ENCODE measurements at regions not wholly inside any gene's neighbourhood (a gene's known extent, or its start where the extent isn't known, plus 50 kb on each side); places are given as distances from the start of the nearest gene placed in this dataset.

DNA sequence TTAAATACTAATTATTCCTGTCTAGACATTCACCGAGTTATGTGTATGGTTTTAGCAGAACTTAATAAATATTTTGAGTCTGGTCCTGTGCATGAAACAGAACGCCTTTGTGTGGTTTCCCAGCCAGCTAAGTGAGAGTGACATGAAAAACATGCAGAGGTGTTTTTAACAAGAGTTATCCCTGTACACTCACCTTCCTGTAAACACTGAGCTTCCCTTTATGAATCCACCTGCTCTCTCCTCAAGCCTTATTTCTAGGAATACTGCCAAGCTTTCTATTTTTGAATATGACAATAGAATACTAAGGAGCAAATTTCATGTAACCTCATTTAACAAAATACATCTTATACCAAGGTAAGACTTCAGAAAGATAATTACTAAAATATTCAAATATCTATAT, 270.3 kb upstream of the CTSO start:
- DNase-seq: no peak

DNA sequence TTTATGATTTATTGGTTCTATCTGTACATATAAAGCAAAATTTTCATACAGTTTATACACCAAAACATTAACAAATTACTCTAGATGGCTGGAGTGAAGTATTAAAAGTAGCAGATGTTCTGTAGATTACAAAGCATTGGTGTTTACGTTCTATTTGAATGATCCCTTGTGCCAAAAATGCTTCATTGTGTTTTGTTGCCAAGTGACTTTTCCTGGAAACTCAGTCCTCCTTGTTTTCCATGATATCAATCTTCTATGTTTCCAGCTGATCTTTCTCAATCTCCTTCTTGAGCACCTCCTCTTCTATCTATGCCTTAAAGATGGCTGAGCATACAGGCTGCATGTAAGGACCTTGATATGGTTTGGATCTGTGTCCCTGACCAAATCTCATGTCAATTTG, 263.6 kb upstream of the CTSO start:
- DNase-seq: no peak

- DNase-seq: no peak
Measured at GRCh38 chr4:156201050-156201449, 247.4 kb upstream of the CTSO start.

DNA sequence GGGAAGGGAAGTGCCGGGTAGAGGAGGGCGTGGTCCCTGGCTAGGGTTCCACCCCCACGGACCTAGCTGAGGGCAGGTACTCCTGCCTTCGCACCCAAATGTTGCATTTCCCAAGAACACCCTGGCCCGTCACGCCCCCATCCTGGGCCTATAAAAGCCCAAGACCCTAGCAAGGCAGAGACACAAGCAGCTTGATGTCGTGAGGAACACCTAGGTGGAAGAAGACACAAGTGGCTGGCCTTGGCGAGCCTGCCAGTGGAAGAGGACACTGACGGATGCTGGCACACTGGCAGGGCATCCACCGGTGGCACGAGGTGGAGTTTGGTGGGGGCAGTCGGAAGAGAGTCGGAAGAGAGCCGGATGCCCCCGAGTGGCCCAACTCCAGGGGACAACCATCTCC, 244.8 kb upstream of the CTSO start:
- no peak for DNase-seq

DNA sequence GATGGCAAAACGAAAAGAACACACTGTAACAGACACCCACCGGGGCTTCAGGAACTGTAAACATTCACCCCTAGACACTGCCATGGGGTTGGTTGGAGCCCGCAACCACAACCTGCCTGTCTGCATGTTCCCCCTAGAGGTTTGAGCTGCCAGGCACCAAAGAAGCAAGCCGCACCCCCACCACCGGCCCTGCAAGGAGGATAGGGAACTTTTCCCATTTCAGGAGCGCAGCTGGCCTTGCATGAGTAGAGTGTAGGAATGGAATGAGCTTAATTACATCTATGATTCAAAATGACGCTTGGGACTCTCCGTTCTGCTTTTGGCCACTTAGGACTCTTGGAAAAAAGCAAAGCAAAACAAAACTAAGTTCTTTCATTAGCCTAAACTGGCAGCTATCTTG, 243.6 kb upstream of the CTSO start:
- no peak for DNase-seq

DNA sequence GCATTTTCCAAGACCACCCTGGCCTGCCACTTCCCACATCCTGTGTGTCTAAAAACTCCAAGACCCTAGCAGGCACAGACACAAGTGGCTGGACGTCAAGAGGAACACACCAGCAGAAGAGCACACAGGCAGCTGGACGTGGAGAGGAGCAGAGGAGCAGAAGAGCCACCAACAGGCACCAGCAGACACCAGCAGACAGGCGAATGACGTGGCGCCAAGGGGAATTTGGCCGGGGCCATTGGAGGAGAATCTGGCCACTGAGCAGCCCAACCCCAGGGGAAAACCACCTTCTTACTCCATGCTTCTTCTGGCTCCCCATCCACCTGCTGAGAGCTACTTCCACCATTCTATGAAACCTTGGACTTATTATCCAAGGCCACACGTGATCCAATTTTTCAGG, 243.1 kb upstream of the CTSO start:
- DNase-seq: no peak

DNA sequence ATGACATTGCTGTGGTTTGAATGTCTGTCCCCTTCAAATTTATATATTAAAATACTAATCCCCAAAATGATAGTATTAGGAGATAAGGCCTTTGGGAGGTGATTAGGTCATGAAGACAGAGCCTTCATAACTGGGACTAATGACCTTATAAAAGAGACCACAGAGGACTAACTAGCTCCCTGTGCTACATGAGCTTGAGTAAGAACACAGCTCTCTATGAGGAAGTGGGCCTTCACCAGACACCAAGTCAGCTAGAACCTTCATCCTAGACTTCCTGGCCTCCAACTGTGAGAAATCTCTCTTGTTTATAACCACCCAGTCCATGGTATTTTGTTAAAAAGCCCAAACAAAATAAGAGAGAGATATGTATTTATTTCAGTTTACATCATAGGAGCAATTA, 242.2 kb upstream of the CTSO start:
- DNase-seq: no peak

- no peak for DNase-seq
Measured at GRCh38 chr4:156194896-156195295, 241.2 kb upstream of the CTSO start.

DNA sequence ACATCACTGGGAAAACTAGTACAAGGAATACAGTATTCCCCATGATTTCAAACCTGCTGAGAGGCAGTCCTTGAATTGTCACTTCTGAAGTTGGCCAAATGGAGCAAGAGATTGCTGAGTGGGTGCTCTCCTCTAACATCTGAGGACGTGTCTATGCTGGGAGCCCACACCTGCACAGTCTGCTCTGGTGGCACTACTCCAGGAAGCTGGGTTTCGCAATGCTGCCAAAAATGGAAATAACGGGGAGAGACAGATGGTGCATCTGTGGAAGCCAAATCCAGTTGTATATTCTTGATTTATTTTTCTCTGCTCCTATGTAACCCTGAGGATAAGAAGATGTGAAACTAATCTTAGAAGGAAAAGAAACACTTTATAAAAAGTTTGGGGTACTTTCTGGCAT, 240.1 kb upstream of the CTSO start:
- peak; percentile 8 for DNase-seq

- no peak for DNase-seq
Measured at GRCh38 chr4:156193106-156193505, 239.4 kb upstream of the CTSO start.

DNA sequence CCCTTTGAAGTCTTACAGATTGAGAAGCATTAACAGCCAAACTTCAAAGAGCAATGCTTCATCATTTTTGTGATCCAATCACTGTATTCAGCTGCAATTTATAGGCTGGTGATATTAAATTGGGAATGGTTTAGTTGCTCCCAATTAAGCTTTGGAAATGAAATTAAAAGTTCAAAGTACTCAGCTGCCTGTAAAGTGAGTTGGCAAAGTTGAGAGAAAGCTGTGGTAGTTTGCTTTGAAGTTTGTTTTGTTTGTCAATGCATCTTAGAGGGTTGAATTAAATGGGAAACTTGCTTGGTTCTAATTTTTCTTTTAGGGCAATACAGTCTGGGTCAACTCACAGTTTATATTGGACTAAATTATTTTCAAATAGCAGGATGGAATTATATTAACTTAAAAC, 238.4 kb upstream of the CTSO start:
- DNase-seq: no peak

DNA sequence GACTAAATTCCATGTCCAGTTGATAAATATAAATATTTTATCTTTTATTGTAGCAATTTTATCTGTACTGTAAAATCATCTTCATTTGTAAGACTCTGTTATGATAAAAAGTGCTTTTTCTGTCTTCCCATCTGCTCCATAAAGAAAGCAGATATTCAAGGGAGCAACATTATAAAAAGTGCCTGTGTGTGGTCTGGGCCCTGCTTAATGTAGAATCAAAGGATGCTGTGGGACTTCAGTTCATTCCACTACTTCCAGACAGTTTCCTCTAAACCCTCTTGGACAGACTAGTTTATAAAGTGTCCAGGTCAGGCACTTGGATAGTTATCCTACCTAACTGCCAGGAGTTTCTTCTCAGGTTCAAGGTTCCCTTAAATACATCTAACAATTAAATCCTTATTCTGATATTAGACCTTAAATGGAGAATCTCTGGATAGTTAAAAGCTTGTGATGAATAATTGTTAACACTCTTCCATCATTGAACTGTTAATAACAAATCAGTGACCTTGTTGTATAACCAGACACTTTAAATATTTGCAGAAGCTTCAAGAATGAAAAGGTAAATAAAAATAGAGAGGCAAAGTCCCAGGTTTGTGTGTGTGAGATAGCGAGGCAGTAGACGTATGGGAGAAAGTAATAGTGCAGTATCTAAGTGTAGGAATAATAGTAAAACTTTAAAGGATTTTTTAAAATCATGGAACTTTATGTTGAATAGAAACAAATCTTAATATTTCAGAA, 237.5 kb upstream of the CTSO start:
- DNase-seq: no peak

- no peak for DNase-seq
Measured at GRCh38 chr4:156190615-156191014, 236.9 kb upstream of the CTSO start.

- DNase-seq: no peak
Measured at GRCh38 chr4:156188596-156188995, 234.9 kb upstream of the CTSO start.

DNA sequence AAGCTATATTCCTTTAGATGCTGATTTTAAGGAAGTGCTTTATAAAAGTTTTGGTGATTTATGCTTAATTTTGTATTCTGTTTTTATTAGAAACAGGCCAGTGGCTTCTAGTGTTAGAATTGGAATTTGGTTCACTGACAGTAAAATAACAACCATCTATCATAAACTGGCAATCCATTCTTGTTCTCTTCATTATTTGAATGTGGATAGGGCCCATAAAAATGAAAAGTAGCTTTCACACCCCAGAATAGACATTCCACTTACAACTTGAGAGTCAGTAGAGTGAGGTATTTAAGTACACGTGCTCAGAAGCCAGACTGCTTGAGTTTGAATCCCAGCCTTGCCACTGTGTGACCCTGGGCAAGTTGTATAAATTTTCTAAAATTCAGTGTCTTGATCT, 232.4 kb upstream of the CTSO start:
- DNase-seq: no peak

GRCh38 chr4:156185514-156186055, 231.9 kb upstream of the CTSO start:
- no peak for DNase-seq

DNA sequence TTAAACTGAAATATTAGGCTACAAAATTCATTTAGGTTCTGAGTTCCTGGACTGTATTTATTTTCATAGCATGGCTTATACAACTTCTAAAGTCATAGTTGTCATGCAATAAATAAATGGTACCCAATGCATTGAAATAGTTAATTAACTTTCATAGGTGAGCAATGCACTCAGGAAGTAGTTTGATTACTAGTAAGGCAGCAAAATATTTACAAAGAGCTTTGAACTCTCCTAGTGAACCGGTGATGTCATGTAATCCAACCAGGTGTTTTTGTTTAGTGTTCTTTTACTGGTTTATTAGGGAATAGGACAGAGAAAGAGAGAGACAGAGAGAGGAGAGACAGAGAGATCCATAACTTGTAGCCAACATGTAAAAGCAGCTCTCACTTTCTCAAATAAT, 228.6 kb upstream of the CTSO start:
- no peak for DNase-seq

DNA sequence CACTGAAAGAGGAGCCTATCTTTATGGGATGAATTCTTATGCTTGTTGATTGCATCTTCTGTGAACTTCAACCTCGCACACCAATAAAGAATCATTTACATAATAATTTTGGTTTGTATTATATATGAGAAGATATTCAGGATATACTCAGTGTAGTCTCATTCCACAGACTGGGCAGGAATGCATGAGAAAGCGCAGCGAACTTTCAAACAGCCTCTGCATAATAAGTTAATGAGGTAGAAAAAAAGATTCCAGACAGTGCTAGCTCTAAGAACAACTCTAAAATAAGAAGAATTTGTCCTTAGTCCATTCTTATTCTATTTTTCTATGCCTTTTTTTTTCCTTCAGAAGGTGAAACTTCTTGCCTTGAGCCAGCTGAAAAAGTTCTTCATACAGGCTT, 224.3 kb upstream of the CTSO start:
- no peak for DNase-seq

DNA sequence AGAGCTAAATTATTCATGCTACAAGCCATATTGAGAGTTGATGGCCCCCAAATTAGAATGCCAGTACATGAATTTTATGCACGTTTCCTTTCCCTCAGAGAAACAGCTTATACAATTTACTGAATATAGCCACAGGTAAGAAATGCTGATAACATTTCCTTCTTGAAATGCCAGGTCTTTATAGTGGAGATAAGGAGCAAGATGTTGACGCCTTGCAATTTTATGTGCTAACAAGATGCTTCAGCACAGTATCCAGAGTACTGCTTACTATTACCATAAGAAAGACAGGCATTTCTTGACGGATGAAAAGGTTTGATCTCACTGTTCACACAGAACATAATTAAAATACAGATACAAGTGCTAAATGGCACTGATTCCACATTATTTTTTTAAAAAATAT, 223.2 kb upstream of the CTSO start:
- DNase-seq: no peak

DNA sequence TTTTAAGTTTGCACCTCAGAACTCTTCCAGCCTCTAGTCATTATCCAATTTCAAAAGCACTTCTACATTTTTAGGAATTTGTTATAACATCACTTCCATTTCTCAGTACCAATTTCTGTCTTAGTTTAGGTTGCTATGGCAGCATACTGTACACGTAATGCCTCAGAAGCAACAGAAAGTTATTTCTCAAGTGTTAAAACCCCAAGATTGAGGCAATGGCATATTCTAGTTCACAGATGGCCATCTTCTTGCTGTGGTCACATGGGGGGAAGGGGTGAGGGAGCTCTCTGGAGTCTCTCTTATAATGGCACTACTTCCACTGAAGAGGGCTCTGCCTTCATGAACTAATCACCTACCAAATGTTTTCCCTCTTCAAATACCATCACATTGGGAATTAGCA, 220.3 kb upstream of the CTSO start:
- DNase-seq: no peak

DNA sequence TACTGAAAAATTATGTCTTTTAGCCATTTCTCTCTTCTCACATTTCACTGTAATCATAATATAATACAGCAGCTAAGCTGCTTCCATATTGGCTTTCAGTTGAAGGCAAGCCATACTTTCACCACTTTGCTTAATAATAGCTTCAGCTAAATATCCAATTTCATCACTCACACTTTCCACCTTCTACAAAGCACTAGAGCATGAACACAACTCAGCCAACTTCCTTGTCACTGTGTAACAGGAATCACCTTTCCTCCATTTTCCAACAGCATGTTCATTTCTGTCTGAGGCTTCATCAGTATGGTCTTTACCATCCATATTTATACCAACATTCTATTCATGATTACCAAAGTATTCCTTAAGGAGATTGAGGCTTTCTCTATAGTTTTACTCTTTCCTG, 219.8 kb upstream of the CTSO start:
- DNase-seq: no peak

DNA sequence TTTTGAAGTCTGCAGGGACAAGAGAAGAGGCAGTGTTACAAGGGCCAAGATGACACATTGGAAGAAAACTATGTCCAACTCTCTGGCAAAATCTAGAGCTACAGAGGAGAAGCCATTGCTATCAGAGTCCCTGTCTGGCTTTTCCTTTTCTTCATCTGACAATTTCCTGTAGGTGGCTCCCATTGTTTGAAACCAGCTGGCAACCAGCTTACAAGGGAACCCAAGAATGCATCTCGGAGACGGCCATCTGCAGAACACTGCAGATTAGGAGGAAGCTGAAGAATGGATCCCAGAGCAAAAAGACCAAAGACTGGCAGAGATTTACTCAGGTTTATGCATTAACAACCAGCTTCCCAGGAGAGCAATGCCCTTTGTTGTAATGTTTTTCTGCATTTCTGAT, 216.2 kb upstream of the CTSO start:
- peak; percentile 20 for DNase-seq

DNA sequence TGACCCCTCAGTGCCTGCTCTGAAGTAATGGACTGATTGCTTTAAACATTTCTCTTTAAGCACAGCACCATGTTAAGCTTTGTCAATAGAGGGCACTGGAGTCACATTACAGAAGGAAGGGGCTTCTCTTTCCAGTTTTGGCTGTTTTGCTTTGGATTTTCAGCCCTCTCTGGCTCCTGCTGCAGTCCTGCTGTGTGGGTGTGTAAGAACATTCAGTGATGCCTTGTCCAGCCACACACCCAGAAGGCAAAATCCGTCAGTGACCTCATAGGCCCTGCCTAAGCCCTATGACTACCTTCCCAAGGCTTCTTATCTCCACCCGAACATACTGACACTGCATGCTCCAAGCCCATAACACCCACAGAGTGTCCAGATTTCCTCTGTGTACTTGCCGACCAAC, 215.3 kb upstream of the CTSO start:
- DNase-seq: peak; percentile 61

GRCh38 chr4:156168288-156168687, 214.6 kb upstream of the CTSO start:
- no peak for DNase-seq

DNA sequence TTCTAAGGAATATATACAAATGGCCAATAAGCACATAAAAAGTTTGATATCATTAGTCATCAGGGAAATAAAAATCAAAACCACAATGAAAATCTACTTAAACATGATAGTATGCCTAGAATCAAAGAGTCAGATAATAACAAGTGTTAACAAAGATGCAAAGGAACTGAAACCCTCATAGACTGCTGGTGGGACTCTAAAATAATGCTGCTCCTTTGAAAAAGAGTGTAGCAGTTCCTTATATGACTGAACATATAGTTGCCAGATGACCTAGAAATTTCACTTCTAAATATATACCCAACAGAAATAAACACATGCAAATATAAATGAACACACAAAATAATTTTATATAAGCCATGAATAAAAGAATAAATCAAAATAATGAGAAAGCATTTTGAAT, 205.1 kb upstream of the CTSO start:
- no peak for DNase-seq

Data from NCI-H82 (cell line).